ENCODE measurements at regions not wholly inside any gene's neighbourhood (a gene's known extent, or its start where the extent isn't known, plus 50 kb on each side); places are given as distances from the start of the nearest gene placed in this dataset.

DNA sequence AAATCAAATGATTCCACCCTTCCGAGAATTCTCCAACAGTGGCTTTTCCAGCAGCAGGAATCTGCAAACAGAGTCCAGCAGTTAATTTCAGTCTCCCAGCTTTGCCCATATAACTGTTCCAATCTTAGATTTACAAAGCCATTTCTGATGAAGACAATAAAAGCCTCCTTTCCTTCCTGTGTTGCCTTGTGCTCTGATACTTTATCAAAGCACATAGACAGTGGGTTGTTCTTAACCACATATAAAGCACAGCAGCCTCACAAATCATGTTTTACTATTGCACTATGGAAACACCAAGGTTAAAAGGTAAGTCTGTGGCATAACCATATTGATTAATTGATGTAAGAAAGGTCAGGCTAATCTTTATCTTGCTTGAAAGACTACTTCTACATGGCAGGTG lies 89.8 kb upstream of the MMADHC start:
- no peak for DNase-seq
- H3K4me1 ChIP-seq (ENCODE audit: control insufficient read depth in 1 of 2, insufficient read depth in 2 of 2, low read length in 2 of 2), result peaks cover 0 to 5% of the 10 kb centered on the region in 2 experiments
- no peak overlapping the region for H3K4me2 ChIP-seq (ENCODE audit: low read length)
- no peak overlapping the region for H3K23ac ChIP-seq (ENCODE audit: low read length)
- peaks cover 0 to 2% of the 10 kb centered on the region in 2 experiments for H3K36me3 ChIP-seq (ENCODE audit: control insufficient read depth in 1 of 2, insufficient read depth in 2 of 2, low read length in 2 of 2)
- H4K12ac ChIP-seq (ENCODE audit: low read depth, low read length), result no peak overlapping the region
- no peak overlapping the region for H2BK120ac ChIP-seq (ENCODE audit: insufficient read depth, low read length, poor library complexity)
- H3K4ac ChIP-seq (ENCODE audit: low read depth, low read length), result no peak overlapping the region
- WGBS (ENCODE audit: extremely low coverage, insufficient coverage, insufficient read length), result no CpG with 5 or more reads among the region's 1 CpG
- H3K4me3 ChIP-seq (ENCODE audit: low read depth, low read length), result no peak overlapping the region
- no peak overlapping the region for H3K9ac ChIP-seq (ENCODE audit: low read length)
- no peaks in the 10 kb centered on the region for H3K27me3 ChIP-seq (ENCODE audit: insufficient read depth, low read length)
- no peak overlapping the region for H2BK5ac ChIP-seq (ENCODE audit: low read depth, low read length, poor library complexity)
- H3K9me3 ChIP-seq (ENCODE audit: insufficient read depth, low read depth, low read length), result peaks cover 3% of the 10 kb centered on the region
- H2AFZ ChIP-seq (ENCODE audit: insufficient read depth, low read length, poor library complexity), result no peak overlapping the region
- no peak overlapping the region for H2AK5ac ChIP-seq (ENCODE audit: low read length)
- no peak overlapping the region for H3K27ac ChIP-seq (ENCODE audit: low read depth, low read length)
- H3K79me2 ChIP-seq (ENCODE audit: control insufficient read depth, insufficient read depth, low read length, poor library complexity), result no peaks in the 10 kb centered on the region
- no peak overlapping the region for H4K91ac ChIP-seq (ENCODE audit: low read depth, low read length)
- H4K8ac ChIP-seq (ENCODE audit: low read depth, low read length), result no peak overlapping the region
- no peak overlapping the region for H2BK12ac ChIP-seq (ENCODE audit: low read length)
- no peak overlapping the region for H3K18ac ChIP-seq (ENCODE audit: low read length)
- no peaks in the 10 kb centered on the region for H3K79me1 ChIP-seq (ENCODE audit: low read length)
- no peak overlapping the region for H3K14ac ChIP-seq (ENCODE audit: low read length)

DNA sequence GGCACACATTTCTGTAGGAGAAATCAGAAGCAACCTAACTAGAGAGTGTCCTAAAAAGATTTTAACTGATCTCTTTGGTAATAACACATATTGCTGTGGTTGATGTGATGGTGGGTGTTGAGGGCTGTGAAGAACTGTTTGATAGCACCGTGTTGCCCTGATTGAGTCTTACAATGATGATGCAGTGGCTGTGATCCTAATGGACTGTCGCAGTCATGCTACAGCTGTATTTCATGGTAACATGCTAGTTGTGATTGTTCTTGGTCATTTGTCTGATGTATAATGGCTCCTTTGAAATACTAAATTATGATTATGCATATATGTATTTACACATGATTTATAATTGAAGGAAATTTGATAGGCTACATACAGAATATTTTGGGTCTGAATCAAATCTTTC lies 82.5 kb upstream of the MMADHC start:
- Histone ChIP-seq H3K9ac (ENCODE audit: low read length) (no peak overlapping the region), H3K18ac (ENCODE audit: low read length) (no peak overlapping the region), H3K27ac (ENCODE audit: low read depth, low read length) (no peak overlapping the region), H3K27me3 (ENCODE audit: insufficient read depth, low read length) (no peaks in the 10 kb centered on the region), H3K4me1 (ENCODE audit: control insufficient read depth in 1 of 2, insufficient read depth in 2 of 2, low read length in 2 of 2) (no peaks in the 10 kb centered on the region), H3K9me3 (ENCODE audit: insufficient read depth, low read depth, low read length) (no peaks in the 10 kb centered on the region), H2AFZ (ENCODE audit: insufficient read depth, low read length, poor library complexity) (no peak overlapping the region), H3K36me3 (ENCODE audit: control insufficient read depth in 1 of 2, insufficient read depth in 2 of 2, low read length in 2 of 2) (no peaks in the 10 kb centered on the region), H3K23ac (ENCODE audit: low read length) (no peak overlapping the region), H4K8ac (ENCODE audit: low read depth, low read length) (no peak overlapping the region), H3K4me2 (ENCODE audit: low read length) (no peak overlapping the region), H3K4ac (ENCODE audit: low read depth, low read length) (no peak overlapping the region), H2BK12ac (ENCODE audit: low read length) (no peak overlapping the region), H2BK5ac (ENCODE audit: low read depth, low read length, poor library complexity) (no peak overlapping the region), H2BK120ac (ENCODE audit: insufficient read depth, low read length, poor library complexity) (no peak overlapping the region), H4K91ac (ENCODE audit: low read depth, low read length) (no peak overlapping the region), H3K79me2 (ENCODE audit: control insufficient read depth, insufficient read depth, low read length, poor library complexity) (no peaks in the 10 kb centered on the region), H2AK5ac (ENCODE audit: low read length) (no peak overlapping the region), H3K14ac (ENCODE audit: low read length) (no peak overlapping the region), H3K4me3 (ENCODE audit: low read depth, low read length) (no peak overlapping the region), H3K79me1 (ENCODE audit: low read length) (no peaks in the 10 kb centered on the region), H4K12ac (ENCODE audit: low read depth, low read length) (no peak overlapping the region)
- WGBS (ENCODE audit: extremely low coverage, insufficient coverage, insufficient read length), result no CpG with 5 or more reads among the region's 2 CpGs
- no peak for DNase-seq

DNA sequence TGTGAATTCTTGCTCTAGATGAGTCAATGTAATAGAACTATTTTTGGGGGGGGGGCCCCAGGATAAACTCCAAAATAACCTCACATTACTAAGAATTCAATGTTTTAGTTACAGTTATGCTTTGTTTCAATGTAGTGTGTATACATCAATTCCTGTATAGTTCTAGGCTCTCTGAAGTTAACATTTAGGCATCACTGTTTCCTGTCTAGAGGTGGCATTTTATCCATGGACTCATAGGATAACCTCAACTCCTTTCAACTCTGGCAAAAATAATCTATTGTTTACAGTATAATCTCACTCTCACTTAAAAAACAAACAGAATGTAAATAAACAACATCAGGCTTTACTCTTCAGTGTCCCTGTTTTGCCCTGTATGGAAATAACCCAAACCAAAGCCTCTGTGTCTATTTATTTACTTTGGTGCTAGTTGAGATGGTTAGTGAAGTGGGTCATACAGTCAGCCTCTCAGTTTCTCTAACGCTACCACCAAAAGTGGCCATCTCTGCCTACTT lies 79.3 kb upstream of the MMADHC start:
- Histone ChIP-seq H3K79me1 (ENCODE audit: low read length) (no peaks in the 10 kb centered on the region), H2AK5ac (ENCODE audit: low read length) (no peak overlapping the region), H3K4me2 (ENCODE audit: low read length) (no peak overlapping the region), H2BK5ac (ENCODE audit: low read depth, low read length, poor library complexity) (no peak overlapping the region), H3K4ac (ENCODE audit: low read depth, low read length) (no peak overlapping the region), H3K18ac (ENCODE audit: low read length) (no peak overlapping the region), H2AFZ (ENCODE audit: insufficient read depth, low read length, poor library complexity) (no peak overlapping the region), H3K36me3 (ENCODE audit: control insufficient read depth in 1 of 2, insufficient read depth in 2 of 2, low read length in 2 of 2) (no peaks in the 10 kb centered on the region), H3K4me3 (ENCODE audit: low read depth, low read length) (no peak overlapping the region), H3K79me2 (ENCODE audit: control insufficient read depth, insufficient read depth, low read length, poor library complexity) (no peaks in the 10 kb centered on the region), H3K9me3 (ENCODE audit: insufficient read depth, low read depth, low read length) (no peaks in the 10 kb centered on the region), H3K23ac (ENCODE audit: low read length) (no peak overlapping the region), H3K27me3 (ENCODE audit: insufficient read depth, low read length) (no peaks in the 10 kb centered on the region), H2BK120ac (ENCODE audit: insufficient read depth, low read length, poor library complexity) (no peak overlapping the region), H3K27ac (ENCODE audit: low read depth, low read length) (no peak overlapping the region), H3K14ac (ENCODE audit: low read length) (no peak overlapping the region), H3K4me1 (ENCODE audit: control insufficient read depth in 1 of 2, insufficient read depth in 2 of 2, low read length in 2 of 2) (no peaks in the 10 kb centered on the region), H4K91ac (ENCODE audit: low read depth, low read length) (no peak overlapping the region), H4K8ac (ENCODE audit: low read depth, low read length) (no peak overlapping the region), H2BK12ac (ENCODE audit: low read length) (no peak overlapping the region), H3K9ac (ENCODE audit: low read length) (no peak overlapping the region), H4K12ac (ENCODE audit: low read depth, low read length) (no peak overlapping the region)
- WGBS (ENCODE audit: extremely low coverage, insufficient coverage, insufficient read length), result no CpG with 5 or more reads among the region's 1 CpG
- no peak for DNase-seq

DNA sequence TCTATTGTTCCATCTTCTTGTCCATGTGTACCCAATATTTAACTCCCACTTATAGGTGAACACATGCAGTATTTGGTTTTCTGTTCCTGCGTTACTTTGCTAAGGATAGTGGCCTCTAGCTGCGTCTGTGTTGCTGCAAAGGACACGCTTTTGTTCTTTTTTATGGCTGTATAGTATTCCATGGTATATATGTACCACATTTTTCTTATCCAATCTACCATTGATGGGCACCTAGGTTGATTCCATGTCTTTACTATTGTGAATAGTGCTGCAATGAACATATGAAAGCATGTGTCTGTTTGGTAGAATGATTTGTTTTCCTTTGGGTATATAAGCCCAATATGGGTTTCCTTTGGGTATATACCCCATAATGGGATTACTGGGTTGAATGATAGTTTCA lies 77.3 kb upstream of the MMADHC start:
- H3K9ac ChIP-seq (ENCODE audit: low read length), result no peak overlapping the region
- no peak overlapping the region for H4K8ac ChIP-seq (ENCODE audit: low read depth, low read length)
- no peak overlapping the region for H3K27ac ChIP-seq (ENCODE audit: low read depth, low read length)
- no peaks in the 10 kb centered on the region for H3K4me1 ChIP-seq (ENCODE audit: control insufficient read depth in 1 of 2, insufficient read depth in 2 of 2, low read length in 2 of 2)
- no peak overlapping the region for H2BK5ac ChIP-seq (ENCODE audit: low read depth, low read length, poor library complexity)
- H3K4ac ChIP-seq (ENCODE audit: low read depth, low read length), result no peak overlapping the region
- H4K91ac ChIP-seq (ENCODE audit: low read depth, low read length), result no peak overlapping the region
- H2BK120ac ChIP-seq (ENCODE audit: insufficient read depth, low read length, poor library complexity), result no peak overlapping the region
- H2AFZ ChIP-seq (ENCODE audit: insufficient read depth, low read length, poor library complexity), result no peak overlapping the region
- H4K12ac ChIP-seq (ENCODE audit: low read depth, low read length), result no peak overlapping the region
- H2BK12ac ChIP-seq (ENCODE audit: low read length), result no peak overlapping the region
- H3K23ac ChIP-seq (ENCODE audit: low read length), result no peak overlapping the region
- H3K4me3 ChIP-seq (ENCODE audit: low read depth, low read length), result no peak overlapping the region
- no peak overlapping the region for H3K14ac ChIP-seq (ENCODE audit: low read length)
- H3K79me2 ChIP-seq (ENCODE audit: control insufficient read depth, insufficient read depth, low read length, poor library complexity), result no peaks in the 10 kb centered on the region
- no peak overlapping the region for H3K18ac ChIP-seq (ENCODE audit: low read length)
- no peaks in the 10 kb centered on the region for H3K9me3 ChIP-seq (ENCODE audit: insufficient read depth, low read depth, low read length)
- H2AK5ac ChIP-seq (ENCODE audit: low read length), result no peak overlapping the region
- no peak for DNase-seq
- WGBS (ENCODE audit: extremely low coverage, insufficient coverage, insufficient read length), result no CpG with 5 or more reads among the region's 3 CpGs
- H3K79me1 ChIP-seq (ENCODE audit: low read length), result no peaks in the 10 kb centered on the region
- no peaks in the 10 kb centered on the region for H3K27me3 ChIP-seq (ENCODE audit: insufficient read depth, low read length)
- H3K4me2 ChIP-seq (ENCODE audit: low read length), result no peak overlapping the region
- no peaks in the 10 kb centered on the region for H3K36me3 ChIP-seq (ENCODE audit: control insufficient read depth in 1 of 2, insufficient read depth in 2 of 2, low read length in 2 of 2)
